AG20443 (cell line): ENCODE measurements at regions not wholly inside any gene's neighbourhood (a gene's known extent, or its start where the extent isn't known, plus 50 kb on each side); places are given as distances from the start of the nearest gene placed in this dataset.
A peak's percentile ranks its signal among the peaks of the same experiment; 100 is the strongest.

Experiments
- DNase-seq: peaks from one replicate; pipeline ENCODE4 v3.0.0; 2012; ENCODE audit warnings: low spot score, mixed read lengths

DNA sequence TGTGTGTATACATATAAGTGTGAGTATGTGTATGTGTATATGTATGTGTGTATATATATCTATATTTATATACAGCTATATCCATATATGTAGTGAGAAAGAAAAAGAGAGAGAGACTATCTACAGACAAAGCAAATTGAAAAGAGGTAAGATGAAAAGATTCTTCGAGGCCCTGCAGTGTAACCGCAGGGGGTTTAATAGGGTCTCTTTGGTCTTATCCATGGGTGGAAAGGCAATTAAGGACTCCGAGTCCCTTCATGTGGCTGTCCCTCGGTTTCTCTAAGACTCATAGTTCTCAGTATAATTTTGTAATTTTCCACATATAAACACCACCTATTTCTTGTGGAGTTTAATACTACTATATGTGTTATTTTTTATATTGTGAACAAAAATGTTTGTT, 50.6 kb upstream of the JAZF1 start:
- DNase-seq, result no peak

DNA sequence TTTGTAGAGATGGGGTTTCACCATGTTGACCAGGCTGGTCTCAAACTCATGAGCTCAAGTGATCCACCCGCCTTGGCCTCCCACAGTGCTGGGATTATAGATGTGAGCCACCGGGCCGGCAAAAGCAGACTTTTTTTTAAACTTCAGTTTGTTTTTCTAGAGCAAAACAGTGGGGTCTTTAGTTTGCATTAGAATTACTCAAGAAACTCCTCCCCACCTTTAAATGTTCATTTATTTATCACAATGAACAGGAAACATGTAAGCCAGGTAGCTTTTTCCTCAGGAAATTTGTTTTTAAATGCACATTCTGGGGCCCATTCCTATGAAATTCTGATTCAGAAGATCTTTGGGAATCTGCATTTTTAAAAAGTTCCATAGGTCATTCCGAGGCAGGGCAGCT, 56.0 kb upstream of the JAZF1 start:
- DNase-seq, result no peak

- DNase-seq, result no peak
Measured at GRCh38 chr7:28237363-28237762, 56.8 kb upstream of the JAZF1 start.

GRCh38 chr7:28239823-28240204, 59.2 kb upstream of the JAZF1 start:
- no peak for DNase-seq

- DNase-seq, result no peak
Measured at GRCh38 chr7:28240481-28240880, 59.9 kb upstream of the JAZF1 start.

GRCh38 chr7:28243861-28244260, 63.3 kb upstream of the JAZF1 start:
- no peak for DNase-seq

DNA sequence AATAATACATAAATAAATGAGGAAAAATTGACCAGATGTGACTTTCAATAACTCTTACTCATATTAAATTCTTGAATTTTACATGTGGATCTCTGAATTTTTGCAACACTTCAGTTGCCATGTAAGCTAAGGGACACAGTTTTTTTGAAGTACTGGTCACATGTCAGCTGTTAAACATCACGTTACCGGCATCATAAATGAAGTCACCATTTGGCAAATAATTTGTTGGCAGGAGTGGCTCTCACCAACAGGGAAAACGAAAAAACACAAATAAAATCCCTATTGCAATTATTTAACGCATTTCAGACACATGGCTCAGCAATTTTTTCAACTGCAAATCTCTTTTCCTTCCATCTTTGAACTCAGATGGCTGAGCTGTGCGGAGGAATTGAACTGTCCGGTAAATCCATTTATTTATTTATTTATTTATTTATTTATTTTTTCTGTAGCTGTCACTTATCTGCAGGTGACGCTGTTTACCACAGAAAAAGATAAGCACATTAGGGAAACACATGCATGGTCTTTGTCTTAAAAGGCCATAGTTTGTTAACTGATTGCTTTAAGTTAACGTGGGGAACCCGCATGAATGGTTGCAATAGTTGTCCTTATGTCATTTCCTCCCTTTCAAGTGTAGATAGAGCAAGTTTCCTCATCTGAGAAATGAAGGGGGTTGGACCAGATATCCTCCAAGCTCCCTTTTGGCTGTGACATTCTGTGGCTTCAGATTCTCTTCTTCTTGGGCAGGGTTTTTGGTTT, 64.7 kb upstream of the JAZF1 start:
- no peak for DNase-seq

GRCh38 chr7:28246921-28247461, 66.4 kb upstream of the JAZF1 start:
- DNase-seq, result no peak

DNA sequence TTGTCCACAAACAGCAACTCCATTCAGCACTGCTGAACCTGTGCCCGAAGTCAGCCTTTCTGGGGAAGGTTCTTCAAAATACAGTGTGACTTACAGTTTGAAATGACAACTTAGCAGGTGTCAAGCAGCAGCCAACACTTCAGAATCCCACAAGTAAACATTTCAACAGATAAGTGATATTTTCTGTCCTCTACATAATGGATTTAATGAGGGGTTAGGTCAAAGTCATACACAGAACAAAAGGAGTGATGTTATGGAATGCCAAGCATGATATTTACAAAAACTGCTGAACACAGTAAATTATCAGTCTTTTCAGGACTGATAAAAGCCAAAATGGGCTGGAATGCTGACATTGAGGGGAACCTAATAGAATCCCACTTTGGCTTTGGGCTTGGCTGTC, 77.6 kb upstream of the JAZF1 start:
- no peak for DNase-seq

- no peak for DNase-seq
Measured at GRCh38 chr7:28260969-28261368, 80.4 kb upstream of the JAZF1 start.

DNA sequence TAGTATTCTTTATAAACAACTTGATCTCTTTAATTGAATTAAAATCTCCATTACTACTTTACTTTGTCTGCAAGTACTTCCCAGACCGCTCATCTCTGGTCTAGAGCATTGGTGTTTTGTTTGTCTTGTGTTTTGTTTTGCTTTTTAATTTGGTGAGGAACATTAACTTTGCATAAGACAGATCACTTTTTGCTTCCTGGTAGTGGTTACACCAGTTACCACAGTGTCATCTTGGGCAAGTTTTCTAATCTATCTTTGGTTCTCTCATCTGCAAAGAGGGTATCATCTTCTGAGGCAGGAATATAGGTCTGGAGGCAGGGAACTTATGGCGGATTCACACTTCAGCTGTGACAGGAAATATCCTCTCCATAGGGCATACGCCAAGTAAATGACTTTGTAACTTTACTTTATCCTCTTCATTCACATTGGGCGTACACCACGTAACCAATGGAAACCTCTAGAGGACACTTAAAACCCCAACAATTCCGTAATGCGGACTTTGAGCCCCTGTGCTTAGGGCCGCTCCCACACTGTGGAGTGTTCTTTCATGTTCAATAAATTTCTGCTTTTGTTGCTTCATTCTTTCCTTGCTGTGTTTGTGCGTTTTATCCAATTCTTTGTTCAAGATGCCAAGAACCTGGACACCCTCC, 83.2 kb upstream of the JAZF1 start:
- no peak for DNase-seq

- DNase-seq, result no peak
Measured at GRCh38 chr7:28266402-28266801, 85.8 kb upstream of the JAZF1 start.

DNA sequence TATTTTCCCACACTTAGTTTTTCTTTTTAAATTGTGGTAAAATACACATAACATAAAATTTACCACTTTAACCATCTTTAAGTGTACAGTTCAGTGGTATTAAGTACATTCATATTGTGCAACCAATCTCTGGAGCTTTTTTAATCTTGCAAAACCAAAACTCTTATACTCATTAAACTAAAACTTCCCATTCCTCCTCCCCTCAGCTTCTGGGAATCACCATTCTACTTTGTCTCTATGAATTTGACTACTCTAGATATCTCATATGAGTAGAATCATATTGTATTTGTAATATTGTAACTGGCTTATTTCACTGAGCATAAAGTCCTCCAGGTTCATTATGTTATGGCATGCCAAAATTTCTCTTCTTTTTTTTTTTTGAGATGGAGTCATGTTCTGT, 86.4 kb upstream of the JAZF1 start:
- no peak for DNase-seq

- DNase-seq, result no peak
Measured at GRCh38 chr7:28269700-28270361, 89.2 kb upstream of the JAZF1 start.

GRCh38 chr7:28270536-28270935, 89.9 kb upstream of the JAZF1 start:
- DNase-seq, result no peak

DNA sequence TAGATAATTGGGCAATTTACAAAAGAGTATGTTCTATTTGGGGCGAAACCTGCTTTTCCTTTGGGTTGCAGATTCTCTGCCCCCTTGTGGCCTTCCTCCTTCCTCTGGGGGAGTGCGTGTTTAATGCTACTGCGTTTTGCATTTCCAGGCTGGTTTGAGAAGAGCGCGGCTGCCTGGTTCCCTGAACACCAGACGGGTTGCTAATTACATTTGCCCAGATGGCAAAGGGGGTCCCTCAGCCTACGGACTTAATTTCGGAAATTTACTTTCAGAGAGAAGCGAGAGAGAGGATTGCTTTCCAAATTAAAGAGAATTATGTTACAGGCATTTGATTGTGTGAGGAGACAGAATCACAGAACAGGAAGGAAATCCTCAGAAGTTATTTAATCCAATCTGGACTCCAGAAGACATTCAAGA, 91.9 kb upstream of the JAZF1 start:
- peak; percentile 78 for DNase-seq

DNA sequence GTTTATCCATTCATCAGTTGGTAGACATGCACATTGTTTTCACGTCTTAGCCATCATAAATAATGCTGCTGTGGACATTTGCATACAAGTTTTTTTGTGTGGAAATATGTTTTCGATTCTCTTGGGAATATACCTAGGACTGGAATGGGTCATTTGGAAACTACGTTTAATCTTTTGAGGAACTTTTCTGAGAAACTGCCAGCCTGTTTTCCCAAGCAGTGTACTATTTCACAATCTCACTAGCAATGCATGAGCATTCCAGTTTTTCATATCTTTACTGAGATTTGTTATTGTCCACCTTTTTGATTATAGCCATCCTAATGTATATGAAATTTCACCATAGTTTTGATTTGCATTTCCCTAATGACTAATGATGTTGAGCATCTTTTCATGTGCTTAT, 95.7 kb upstream of the JAZF1 start:
- no peak for DNase-seq

DNA sequence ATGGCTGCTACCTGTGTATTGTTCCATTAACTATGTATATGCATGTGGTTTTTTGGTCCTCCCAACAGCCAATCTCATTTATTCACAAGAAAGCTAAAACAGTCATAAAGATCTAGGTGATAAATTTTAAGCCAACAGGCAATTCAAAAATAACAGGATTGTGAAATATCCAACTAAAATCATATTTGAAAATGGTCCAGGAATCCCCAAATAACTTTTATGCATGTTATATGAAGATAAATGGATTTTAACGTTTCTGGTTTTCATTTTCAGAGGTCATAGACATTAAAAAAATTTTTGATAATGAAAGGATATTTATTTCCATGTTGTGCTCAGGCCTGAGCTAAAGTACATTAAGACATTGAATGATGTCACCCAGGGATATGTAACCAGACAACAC, 96.8 kb upstream of the JAZF1 start:
- DNase-seq, result no peak

GRCh38 chr7:28277958-28278357, 97.4 kb upstream of the JAZF1 start:
- no peak for DNase-seq

GRCh38 chr7:28280516-28280915, 99.9 kb upstream of the JAZF1 start:
- DNase-seq, result no peak

DNA sequence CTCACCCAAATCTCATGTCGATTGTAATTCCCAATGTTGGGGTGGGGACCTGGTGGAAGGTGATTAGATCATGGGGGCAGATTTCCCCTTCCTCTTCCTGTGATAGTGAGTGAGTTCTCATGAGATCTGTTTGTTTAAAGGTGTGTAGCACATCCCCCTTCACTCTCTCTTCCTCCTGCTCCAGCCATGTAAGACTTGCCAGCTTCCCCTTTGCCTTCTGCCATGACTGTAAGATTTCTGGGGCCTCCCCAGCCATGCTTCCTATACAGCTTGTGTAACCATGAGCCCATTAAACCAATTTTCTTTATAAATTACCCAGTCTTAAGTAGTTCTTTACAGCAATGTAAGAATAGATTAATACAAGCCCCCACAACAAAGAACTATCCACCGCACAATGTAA, 109.9 kb upstream of the JAZF1 start:
- no peak for DNase-seq

GRCh38 chr7:28291559-28291958, 111.0 kb upstream of the JAZF1 start:
- DNase-seq, result no peak

GRCh38 chr7:28292834-28293526, 112.4 kb upstream of the JAZF1 start:
- DNase-seq, result no peak
